Stomach (tissue), 8 donors: ENCODE measurements at regions not wholly inside any gene's neighbourhood (a gene's known extent, or its start where the extent isn't known, plus 50 kb on each side); places are given as distances from the start of the nearest gene placed in this dataset.
"Not testable (repeated sequence)": the region's sequence is repeated elsewhere in the genome, so short reads cannot be mapped to it uniquely, and the experiment has no call there.

ENCODE experiments used
- DNase-seq, 2 donors: peaks; one replicate each; pipeline versions ENCODE4 v3.0.0 to v3.0.0-alpha.2; 2013 to 2019
- H3K27ac ChIP-seq, 5 donors: fragments of 200-600 bp in 4 of 5; sonication (generic) in 4 of 5; one replicate each; pipeline ENCODE4 v1.5.1; 2013 to 2019; ENCODE audit warnings: mild to moderate bottlenecking in 1 of 5, moderate library complexity in 1 of 5
- H3K27me3 ChIP-seq, 3 donors: fragments of 200-600 bp; sonication (generic); one replicate each; pipeline ENCODE4 v1.5.1; 2017 to 2019; ENCODE audit warnings: mixed run types in 1 of 3
- H3K36me3 ChIP-seq, 4 donors: fragments of 200-600 bp; sonication (generic); 1 replicate in 3 of 4; 2 replicates in 1 of 4; pipeline ENCODE4 v1.5.1; 2016 to 2019
- H3K4me1 ChIP-seq, 4 donors: fragments of 200-600 bp; sonication (generic); one replicate each; pipeline ENCODE4 v1.5.1; 2016 to 2019
- H3K4me3 ChIP-seq, 4 donors: fragments of 200-600 bp; sonication (generic) in 3 of 4; one replicate each; pipeline ENCODE4 v1.5.1; 2016 to 2019; ENCODE audit warnings: mild to moderate bottlenecking in 1 of 4
- H3K9me3 ChIP-seq, 4 donors: fragments of 200-600 bp; sonication (generic); one replicate each; pipeline ENCODE4 v1.5.1; 2016 to 2019
- EP300 ChIP-seq: sonication (generic); formaldehyde crosslinking; IDR thresholded peaks from one replicate; pipeline ENCODE4 v1.6.1; 2017; ENCODE audit warnings: antibody characterized with exemption
- POLR2A ChIP-seq, 4 donors: fragments of 450-650 bp; IDR thresholded peaks; one replicate each; pipeline ENCODE4 v1.6.1; 2016; ENCODE audit warnings: antibody characterized with exemption in 4 of 4, control low read depth in 2 of 4, mild to moderate bottlenecking in 1 of 4, moderate library complexity in 1 of 4
- POLR2AphosphoS5 ChIP-seq, 3 donors: sonication (generic); formaldehyde crosslinking; IDR thresholded peaks; one replicate each; pipeline ENCODE4 v1.6.1; 2016; ENCODE audit warnings: antibody characterized with exemption in 3 of 3
- WGBS, 5 donors: extraction: QIAGEN DNeasy Blood & Tissue Kit in 3 of 5; methylation state at CpG; one replicate each; pipeline versions ENCODE4 v1.1.5 to v1.1.7; 2013 to 2018; 5-methylcytosine and 5-hydroxymethylcytosine counted together
- intact Hi-C: fragments of 100-400 bp; cut with DNase I; formaldehyde crosslinking; loops from one replicate; pipeline ENCODE4 v1.15.1; 2023; ENCODE audit warnings: low total_unique reads
- TF ChIP-seq, protein P1 (sequence below), 7 experiments: fragments of 450-650 bp in 4 of 7; fragments of 200-600 bp in 3 of 7; sonication (generic) in 3 of 7; IDR thresholded peaks; one replicate each; pipeline ENCODE4 v1.5.1; 2016 to 2019; ENCODE audit warnings: antibody characterized with exemption in 7 of 7, control low read depth in 2 of 7, mild to moderate bottlenecking in 1 of 7
- donor health status: healthy with polysubstance abuse.
- donor health status: Bipolar disorder and iron deficiency.
- donor health status: healthy.

DNA sequence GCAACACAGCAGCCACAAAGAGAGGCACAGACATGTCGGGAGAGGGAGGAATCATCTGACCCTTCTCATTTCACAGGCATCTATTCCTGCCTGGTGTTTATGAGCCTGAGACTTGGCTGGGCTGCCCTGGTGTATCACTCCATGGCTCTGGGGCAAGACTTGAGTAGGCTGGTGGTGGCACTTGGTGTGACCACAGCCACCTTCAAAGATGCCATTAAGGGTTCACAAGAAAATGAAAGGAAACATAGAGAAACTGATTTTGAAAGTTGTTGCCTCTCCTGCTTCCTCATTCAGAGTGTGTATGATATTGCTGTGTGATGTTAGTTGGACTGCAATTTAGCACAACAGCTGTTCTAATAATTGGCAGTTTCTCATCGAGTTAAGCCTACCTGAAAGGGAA lies 298.8 kb downstream of the FAM72C start:
- intact Hi-C loops, result no loop called here
- Histone ChIP-seq H3K36me3 (no peaks in the 10 kb centered on the region), H3K27ac (no peak overlapping the region), H3K4me1 (no peaks in the 10 kb centered on the region), H3K27me3 (peaks cover 0 to 11% (median 5%) of the 10 kb centered on the region in 3 donors), H3K9me3 (peaks cover 0 to 3% (median under 1%) of the 10 kb centered on the region in 4 donors), H3K4me3 (no peak overlapping the region)
- TF ChIP-seq POLR2AphosphoS5 (IDR thresholded peaks at IDR 0.05) (no peak), EP300 (no peak), POLR2A (IDR thresholded peaks at IDR 0.05) (no peak)
- TF ChIP-seq, protein P1, sequence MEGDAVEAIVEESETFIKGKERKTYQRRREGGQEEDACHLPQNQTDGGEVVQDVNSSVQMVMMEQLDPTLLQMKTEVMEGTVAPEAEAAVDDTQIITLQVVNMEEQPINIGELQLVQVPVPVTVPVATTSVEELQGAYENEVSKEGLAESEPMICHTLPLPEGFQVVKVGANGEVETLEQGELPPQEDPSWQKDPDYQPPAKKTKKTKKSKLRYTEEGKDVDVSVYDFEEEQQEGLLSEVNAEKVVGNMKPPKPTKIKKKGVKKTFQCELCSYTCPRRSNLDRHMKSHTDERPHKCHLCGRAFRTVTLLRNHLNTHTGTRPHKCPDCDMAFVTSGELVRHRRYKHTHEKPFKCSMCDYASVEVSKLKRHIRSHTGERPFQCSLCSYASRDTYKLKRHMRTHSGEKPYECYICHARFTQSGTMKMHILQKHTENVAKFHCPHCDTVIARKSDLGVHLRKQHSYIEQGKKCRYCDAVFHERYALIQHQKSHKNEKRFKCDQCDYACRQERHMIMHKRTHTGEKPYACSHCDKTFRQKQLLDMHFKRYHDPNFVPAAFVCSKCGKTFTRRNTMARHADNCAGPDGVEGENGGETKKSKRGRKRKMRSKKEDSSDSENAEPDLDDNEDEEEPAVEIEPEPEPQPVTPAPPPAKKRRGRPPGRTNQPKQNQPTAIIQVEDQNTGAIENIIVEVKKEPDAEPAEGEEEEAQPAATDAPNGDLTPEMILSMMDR (IDR thresholded peaks at IDR 0.05), result no peak
- DNase-seq, result no peak
- 53 to 78% (median 65%) methylated on average over 2 of the region's 2 CpGs for WGBS, 5 donors

DNA sequence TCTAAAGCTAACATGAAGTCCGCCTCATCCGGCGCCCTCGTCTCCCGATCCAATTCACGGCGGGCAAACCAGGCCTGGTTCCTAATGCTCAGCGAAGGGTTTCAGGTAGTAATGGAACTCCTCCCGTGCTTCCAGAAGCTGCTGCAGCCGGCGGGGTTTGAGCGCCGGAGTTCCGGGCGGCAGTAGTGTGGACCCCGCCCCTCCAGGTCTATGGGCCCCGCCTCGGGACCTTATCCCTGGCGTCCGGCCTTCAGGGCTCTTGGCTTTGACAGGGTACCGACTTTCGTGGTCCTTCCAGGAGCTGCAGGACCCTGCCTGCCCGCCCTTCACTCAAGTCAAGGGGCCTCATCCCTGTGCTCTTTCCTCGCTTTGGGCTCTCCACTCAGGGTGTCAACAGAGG lies 304.1 kb downstream of the FAM72C start:
- H3K36me3 ChIP-seq, result no peaks in the 10 kb centered on the region
- DNase-seq, result no peak
- 24 to 76% (median 36%) methylated on average over 7 to 24 of the region's 24 CpGs for WGBS, 5 donors
- peaks cover 0 to 14% (median 2%) of the 10 kb centered on the region in 4 donors for H3K9me3 ChIP-seq
- TF ChIP-seq EP300 (no peak), POLR2AphosphoS5 (IDR thresholded peaks at IDR 0.05) (no peak), POLR2A (IDR thresholded peaks at IDR 0.05) (no peak)
- TF ChIP-seq, protein P1 (IDR thresholded peaks at IDR 0.05), result no peak
- no peak overlapping the region for H3K4me3 ChIP-seq
- H3K27me3 ChIP-seq, result peaks cover 0 to 50% (median 14%) of the 10 kb centered on the region in 3 donors
- no peaks in the 10 kb centered on the region for H3K4me1 ChIP-seq
- no peak overlapping the region for H3K27ac ChIP-seq
- intact Hi-C loops, result no loop called here

DNA sequence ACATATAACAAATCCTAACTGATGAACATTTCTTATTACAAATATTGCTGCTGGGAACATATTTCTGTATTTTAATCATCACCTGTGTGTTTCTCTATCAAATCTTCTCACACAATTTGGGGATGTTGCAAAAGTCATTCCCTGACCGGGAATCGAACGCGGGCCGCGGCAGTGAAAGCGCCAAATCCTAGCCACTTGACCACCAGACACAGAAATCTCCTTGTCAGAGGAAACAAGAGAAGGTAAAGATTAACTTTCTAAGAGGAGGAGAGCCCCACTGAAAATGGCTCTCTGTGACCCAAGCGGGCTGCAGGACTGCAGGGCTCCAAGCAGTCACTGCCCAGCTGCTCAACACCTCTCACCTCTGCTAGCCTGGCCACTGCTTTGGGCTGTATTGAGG lies 304.9 kb downstream of the FAM72C start:
- Histone ChIP-seq H3K36me3 (no peaks in the 10 kb centered on the region), H3K4me3 (no peak overlapping the region), H3K4me1 (no peaks in the 10 kb centered on the region), H3K27ac (no peak overlapping the region), H3K9me3 (peaks cover 0 to 14% (median 2%) of the 10 kb centered on the region in 4 donors), H3K27me3 (peaks cover 0 to 56% (median 19%) of the 10 kb centered on the region in 3 donors)
- DNase-seq, result no peak
- intact Hi-C loops, result no loop called here
- 74 to 87% (median 85%) methylated on average over 7 to 8 of the region's 8 CpGs for WGBS, 5 donors
- TF ChIP-seq POLR2AphosphoS5 (IDR thresholded peaks at IDR 0.05) (no peak), EP300 (no peak)

DNA sequence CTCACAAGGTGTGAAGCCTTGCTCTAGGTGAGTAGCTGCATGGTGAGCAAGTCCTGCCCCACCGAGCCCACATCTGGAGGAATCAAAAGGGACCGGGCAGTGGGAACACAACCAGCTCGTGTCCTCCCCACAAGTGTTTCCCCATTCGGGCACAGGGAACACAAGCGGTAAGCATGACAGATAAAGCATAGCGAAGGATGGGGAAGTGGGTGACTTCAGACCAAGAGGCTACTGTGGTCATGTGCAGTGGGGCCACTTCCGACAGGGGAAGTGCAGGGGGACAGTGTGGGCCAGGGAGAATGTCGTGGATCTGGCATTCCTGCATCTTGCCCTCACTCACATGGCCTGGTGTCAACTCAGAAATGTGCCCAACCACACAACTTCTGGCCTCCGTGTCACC lies 306.2 kb downstream of the FAM72C start:
- peaks cover 0 to 69% (median 31%) of the 10 kb centered on the region in 3 donors for H3K27me3 ChIP-seq
- no peak for DNase-seq
- 57 to 83% (median 63%) methylated on average over 7 to 9 of the region's 9 CpGs for whole genome bisulfite sequencing, 5 donors
- peaks cover 0 to 10% (median 0%) of the 10 kb centered on the region in 4 donors for H3K4me1 ChIP-seq
- intact Hi-C loops, result no loop called here
- no peak overlapping the region for H3K4me3 ChIP-seq
- TF ChIP-seq, protein P1 (IDR thresholded peaks at IDR 0.05), result no peak
- TF ChIP-seq POLR2AphosphoS5 (IDR thresholded peaks at IDR 0.05), result no peak
- no peak for TF ChIP-seq EP300
- TF ChIP-seq POLR2A (IDR thresholded peaks at IDR 0.05), result no peak
- no peaks in the 10 kb centered on the region for H3K36me3 ChIP-seq
- no peak overlapping the region for H3K27ac ChIP-seq
- H3K9me3 ChIP-seq, result peaks cover 0 to 14% (median 2%) of the 10 kb centered on the region in 4 donors

DNA sequence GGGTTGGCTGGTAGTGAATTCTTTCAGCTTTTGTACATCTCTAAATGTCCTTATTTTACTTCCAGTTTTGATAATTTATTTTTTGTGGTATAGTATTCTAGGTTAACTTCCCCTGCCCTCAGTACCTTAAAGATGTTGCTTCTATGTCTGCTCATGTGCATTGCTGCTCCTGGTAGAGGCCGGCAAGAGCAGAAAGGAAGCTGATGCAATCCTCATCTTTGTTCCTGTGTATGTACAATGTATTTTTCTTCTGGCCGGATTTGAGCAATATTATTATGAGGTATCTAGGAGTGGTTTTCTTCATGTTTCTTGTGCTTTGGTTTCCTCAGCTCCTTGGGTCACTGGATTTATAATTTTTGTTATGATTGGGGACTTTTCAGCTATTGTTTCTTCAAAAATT lies 308.7 kb downstream of the FAM72C start:
- H3K4me3 ChIP-seq, H3K4me1 ChIP-seq, DNase-seq, H3K27ac ChIP-seq, intact Hi-C loops, H3K36me3 ChIP-seq: not testable (repeated sequence)
- WGBS, 5 donors, result 52 to 60% (median 56%) methylated on average over 2 of the region's 2 CpGs
- peaks cover 0 to 12% (median 2%) of the 10 kb centered on the region in 4 donors for H3K9me3 ChIP-seq
- H3K27me3 ChIP-seq, result peaks cover 0 to 76% (median 37%) of the 10 kb centered on the region in 3 donors
